Psoas muscle (tissue), 7 donors: ENCODE measurements at regions not wholly inside any gene's neighbourhood (a gene's known extent, or its start where the extent isn't known, plus 50 kb on each side); places are given as distances from the start of the nearest gene placed in this dataset.

ENCODE experiments used
- ATAC-seq, 4 donors: fragments of 200-7000 bp; cut with Tn5 transposase; one replicate each; pipeline ENCODE4 v1.9.1; 2020; ENCODE audit warnings: moderate library complexity in 3 of 4, mild to moderate bottlenecking in 2 of 4
- DNase-seq, 2 donors: peaks; one replicate each; pipeline ENCODE4 v3.0.0-alpha.2; 2020
- H3K27ac ChIP-seq: fragments of 200-600 bp; one replicate; pipeline ENCODE4 v1.8.0; 2022
- H3K27me3 ChIP-seq, 3 donors: fragments of 200-600 bp in 1 of 3; one replicate each; pipeline versions ENCODE4 v1.6.1 to v1.8.0; 2013 to 2022; ENCODE audit warnings: low read length in 2 of 3, mild to moderate bottlenecking in 2 of 3, moderate library complexity in 1 of 3; ENCODE audit not compliant: insufficient read depth in 3 of 3
- H3K36me3 ChIP-seq, 2 donors: fragments of 200-600 bp in 1 of 2; one replicate each; pipeline versions ENCODE4 v1.6.1 to v1.8.0; 2013 to 2022; ENCODE audit warnings: low read depth in 1 of 2, mild to moderate bottlenecking in 1 of 2, moderate library complexity in 1 of 2; ENCODE audit not compliant: insufficient read depth in 1 of 2
- H3K4me1 ChIP-seq: fragments of 200-600 bp; one replicate; pipeline ENCODE4 v1.8.0; 2022
- H3K4me3 ChIP-seq: fragments of 200-600 bp; one replicate; pipeline ENCODE4 v1.8.0; 2022; ENCODE audit warnings: mild to moderate bottlenecking
- H3K9me3 ChIP-seq: fragments of 200-600 bp; one replicate; pipeline ENCODE4 v1.8.0; 2022
- CTCF ChIP-seq: fragments of 200-600 bp; IDR thresholded peaks from one replicate; pipeline ENCODE4 v1.8.0; 2022; ENCODE audit warnings: antibody characterized with exemption
- WGBS, 3 donors: extraction: QIAGEN DNeasy Blood & Tissue Kit; methylation state at CpG; one replicate each; pipeline versions ENCODE4 v1.1.6 to v1.1.7; 2013; 5-methylcytosine and 5-hydroxymethylcytosine counted together
- intact Hi-C, 2 donors: fragments of 100-400 bp; cut with DNase I; formaldehyde crosslinking; loops; one replicate each; pipeline versions ENCODE4 v1.11.0 to v1.14.2; 2022
- donor health status: healthy with polysubstance abuse.
- donor health status: DM: no; HTN: no; CAD: no; lungs with moderate emphysema.
- donor health status: Bipolar disorder and iron deficiency.
- donor health status: healthy.
- donor health status: DM: yes; HTN: yes; CAD: no.
- donor health status: DM: no; HTN: no; CAD: no.
- donor health status: DM: yes; HTN: yes; CAD: no.

- TF ChIP-seq CTCF = no peak
- Histone ChIP-seq H3K9me3 (no peaks in the 10 kb centered on the region), H3K27me3 (no peaks in the 10 kb centered on the region), H3K4me1 (no peaks in the 10 kb centered on the region), H3K27ac (no peak overlapping the region), H3K4me3 (no peak overlapping the region), H3K36me3 (no peaks in the 10 kb centered on the region)
- intact Hi-C loops = no loop called here
- DNase-seq (no peak), ATAC-seq (no peak)
- 92 to 96% (median 95%) methylated on average over 2 of the region's 2 CpGs for WGBS, 3 donors
Measured at GRCh38 chr1:195999022-195999421, 609.2 kb downstream of the KCNT2 start.

- no peaks in the 10 kb centered on the region for H3K4me1 ChIP-seq
- no peak overlapping the region for H3K4me3 ChIP-seq
- no peaks in the 10 kb centered on the region for H3K36me3 ChIP-seq
- DNase-seq (no peak), ATAC-seq (no peak)
- intact Hi-C loops = no loop called here
- WGBS, 3 donors = 49 to 76% (median 62%) methylated on average over 3 of the region's 3 CpGs
- no peaks in the 10 kb centered on the region for H3K9me3 ChIP-seq
- H3K27ac ChIP-seq = no peak overlapping the region
- no peak for TF ChIP-seq CTCF
- no peaks in the 10 kb centered on the region for H3K27me3 ChIP-seq
Measured at GRCh38 chr1:195981448-195982139, 626.6 kb downstream of the KCNT2 start.

- H3K36me3 ChIP-seq = no peaks in the 10 kb centered on the region
- ATAC-seq = no peak
- no peak for DNase-seq
- H3K27ac ChIP-seq = no peak overlapping the region
- no peaks in the 10 kb centered on the region for H3K4me1 ChIP-seq
- no peaks in the 10 kb centered on the region for H3K9me3 ChIP-seq
- WGBS, 3 donors = 83 to 95% (median 91%) methylated on average over 1 of the region's 1 CpG
- no peak overlapping the region for H3K4me3 ChIP-seq
- no peak for TF ChIP-seq CTCF
- H3K27me3 ChIP-seq = no peaks in the 10 kb centered on the region
- intact Hi-C loops = no loop called here
Measured at GRCh38 chr1:195979646-195980045, 628.6 kb downstream of the KCNT2 start.

GRCh38 chr1:195973311-195973904, 634.8 kb downstream of the KCNT2 start:
- Histone ChIP-seq H3K27me3 (no peaks in the 10 kb centered on the region), H3K4me1 (no peaks in the 10 kb centered on the region), H3K27ac (no peak overlapping the region), H3K4me3 (no peak overlapping the region), H3K36me3 (no peaks in the 10 kb centered on the region), H3K9me3 (no peaks in the 10 kb centered on the region)
- no peak for DNase-seq
- 78 to 89% (median 82%) methylated on average over 1 of the region's 1 CpG for WGBS, 3 donors
- intact Hi-C loops = no loop called here
- no peak for TF ChIP-seq CTCF
- ATAC-seq = no peak

GRCh38 chr1:195971589-195971988, 636.7 kb downstream of the KCNT2 start:
- TF ChIP-seq CTCF = no peak
- Histone ChIP-seq H3K4me1 (no peaks in the 10 kb centered on the region), H3K36me3 (no peaks in the 10 kb centered on the region), H3K27ac (no peak overlapping the region), H3K27me3 (no peaks in the 10 kb centered on the region), H3K4me3 (no peak overlapping the region), H3K9me3 (no peaks in the 10 kb centered on the region)
- ATAC-seq (no peak), DNase-seq (no peak)
- intact Hi-C loops = no loop called here
- WGBS, 3 donors = 94 to 95% (median 94%) methylated on average over 1 of the region's 1 CpG
